Head of caudate nucleus (tissue), 42 donors: ENCODE measurements at regions not wholly inside any gene's neighbourhood (a gene's known extent, or its start where the extent isn't known, plus 50 kb on each side); places are given as distances from the start of the nearest gene placed in this dataset.
"Not testable (repeated sequence)": the region's sequence is repeated elsewhere in the genome, so short reads cannot be mapped to it uniquely, and the experiment has no call there.

Source experiments
- DNase-seq, 42 donors: peaks; one replicate each; pipeline versions ENCODE4 v3.0.0 to v3.0.0-alpha.2; 2020 to 2021; ENCODE audit warnings: mixed read lengths in 7 of 42
- intact Hi-C: fragments of 100-400 bp; cut with DNase I; formaldehyde crosslinking; loops from one replicate; pipeline ENCODE4 v1.15.0; 2022

GRCh38 chr7:155391414-155391813 lies 66.5 kb upstream of the EN2 start:
- no peak for DNase-seq
- intact Hi-C loops: no loop called here

- intact Hi-C loops: no loop called here
- no peak for DNase-seq
Measured at GRCh38 chr7:155392726-155393570, 65.0 kb upstream of the EN2 start.

- intact Hi-C loops: no loop called here
Measured at GRCh38 chr7:155394413-155394812, 63.5 kb upstream of the EN2 start.

GRCh38 chr7:155395176-155395797 lies 62.6 kb upstream of the EN2 start:
- peak in 33 of 42 donors; percentile 10 to 73 (median 42) for DNase-seq
- intact Hi-C loops: no loop called here

More at GRCh38 chr7:155394413-155394812, 63.5 kb upstream of the EN2 start:
- DNase-seq: no peak

- no peak for DNase-seq
- intact Hi-C loops: no loop called here
Measured at GRCh38 chr7:155396661-155397060, 61.3 kb upstream of the EN2 start.

GRCh38 chr7:155397758-155398714 lies 59.9 kb upstream of the EN2 start:
- intact Hi-C loops, DNase-seq: not testable (repeated sequence)

- intact Hi-C loops: no loop called here
- DNase-seq: no peak
Measured at GRCh38 chr7:155398944-155399343, 59.0 kb upstream of the EN2 start.

GRCh38 chr7:155399577-155399976 lies 58.4 kb upstream of the EN2 start:
- intact Hi-C loops: no loop called here
- no peak for DNase-seq

GRCh38 chr7:155401231-155401630 lies 56.7 kb upstream of the EN2 start:
- intact Hi-C loops: no loop called here
- no peak for DNase-seq

GRCh38 chr7:155401884-155402283 lies 56.0 kb upstream of the EN2 start:
- intact Hi-C loops: no loop called here

GRCh38 chr7:155402941-155403340 lies 55.0 kb upstream of the EN2 start:
- intact Hi-C loops: no loop called here
- peak in 14 of 42 donors; percentile 18 to 63 (median 33) for DNase-seq

More at GRCh38 chr7:155401884-155402283, 56.0 kb upstream of the EN2 start:
- no peak for DNase-seq

GRCh38 chr7:155404976-155405375 lies 53.0 kb upstream of the EN2 start:
- intact Hi-C loops: no loop called here
- no peak for DNase-seq

GRCh38 chr7:155405399-155406318 lies 52.3 kb upstream of the EN2 start:
- DNase-seq: peak in 31 of 42 donors; percentile 15 to 79 (median 55)
- intact Hi-C loops: no loop called here

GRCh38 chr7:155407799-155408198 lies 50.1 kb upstream of the EN2 start:
- DNase-seq: no peak
- intact Hi-C loops: no loop called here
